ENCODE measurements at regions not wholly inside any gene's neighbourhood (a gene's known extent, or its start where the extent isn't known, plus 50 kb on each side); places are given as distances from the start of the nearest gene placed in this dataset.

DNA sequence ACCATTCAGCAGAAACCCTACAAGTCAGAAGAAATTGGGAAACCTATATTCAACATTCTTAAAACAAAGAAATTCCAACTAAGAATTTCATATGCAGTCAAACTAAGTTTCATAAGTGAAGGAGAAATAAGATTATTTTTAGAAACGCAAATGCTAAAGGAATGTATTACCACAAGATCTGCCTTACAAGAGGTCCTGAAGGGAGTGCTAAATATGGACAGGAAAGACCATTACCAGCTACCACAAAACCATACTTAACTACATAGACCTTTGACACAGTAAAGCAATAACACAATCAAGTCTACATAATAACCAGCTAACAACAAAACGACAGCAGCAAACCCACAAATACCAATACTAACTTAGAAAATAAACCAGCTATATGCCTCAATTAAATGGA is 169.3 kb upstream of the FGF16 start:
- TF ChIP-seq EZH2phosphoT487 (IDR thresholded peaks at IDR 0.05; ENCODE audit: borderline replicate concordance) (no peak), ELF1 (IDR thresholded peaks at IDR 0.05; ENCODE audit: borderline replicate concordance, low read depth) (no peak), RAD21 (IDR thresholded peaks at IDR 0.05; ENCODE audit: low read depth) (no peak), POLR2A (IDR thresholded peaks at IDR 0.05; ENCODE audit: borderline replicate concordance, extremely low read depth, insufficient read depth, insufficient read length) (no peak), EZH2 (IDR thresholded peaks at IDR 0.05) (no peak)
- TF ChIP-seq, protein P1, sequence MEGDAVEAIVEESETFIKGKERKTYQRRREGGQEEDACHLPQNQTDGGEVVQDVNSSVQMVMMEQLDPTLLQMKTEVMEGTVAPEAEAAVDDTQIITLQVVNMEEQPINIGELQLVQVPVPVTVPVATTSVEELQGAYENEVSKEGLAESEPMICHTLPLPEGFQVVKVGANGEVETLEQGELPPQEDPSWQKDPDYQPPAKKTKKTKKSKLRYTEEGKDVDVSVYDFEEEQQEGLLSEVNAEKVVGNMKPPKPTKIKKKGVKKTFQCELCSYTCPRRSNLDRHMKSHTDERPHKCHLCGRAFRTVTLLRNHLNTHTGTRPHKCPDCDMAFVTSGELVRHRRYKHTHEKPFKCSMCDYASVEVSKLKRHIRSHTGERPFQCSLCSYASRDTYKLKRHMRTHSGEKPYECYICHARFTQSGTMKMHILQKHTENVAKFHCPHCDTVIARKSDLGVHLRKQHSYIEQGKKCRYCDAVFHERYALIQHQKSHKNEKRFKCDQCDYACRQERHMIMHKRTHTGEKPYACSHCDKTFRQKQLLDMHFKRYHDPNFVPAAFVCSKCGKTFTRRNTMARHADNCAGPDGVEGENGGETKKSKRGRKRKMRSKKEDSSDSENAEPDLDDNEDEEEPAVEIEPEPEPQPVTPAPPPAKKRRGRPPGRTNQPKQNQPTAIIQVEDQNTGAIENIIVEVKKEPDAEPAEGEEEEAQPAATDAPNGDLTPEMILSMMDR (IDR thresholded peaks at IDR 0.05 in 2 of 3, conservative IDR thresholded peaks at IDR 0.05 in 1 of 3; ENCODE audit: borderline replicate concordance in 1 of 3, insufficient read depth in 1 of 3, low read depth in 2 of 3, low read length in 2 of 3) = no peak
